Endothelial cell (in vitro differentiated cells): ENCODE measurements at regions not wholly inside any gene's neighbourhood (a gene's known extent, or its start where the extent isn't known, plus 50 kb on each side); places are given as distances from the start of the nearest gene placed in this dataset.

ENCODE experiments used
- DNase-seq: peaks from one replicate; pipeline ENCODE4 v3.0.0; 2021; ENCODE audit warnings: low spot score
- H3K27ac Mint-ChIP-seq: one replicate; pipeline ENCODE4 v1.8.0; 2021; ENCODE audit warnings: mixed read lengths, inconsistent platforms; ENCODE audit not compliant: unreplicated experiment
- H3K27me3 Mint-ChIP-seq: one replicate; pipeline ENCODE4 v1.8.0; 2021; ENCODE audit warnings: mild to moderate bottlenecking, moderate library complexity, mixed read lengths, inconsistent platforms; ENCODE audit not compliant: unreplicated experiment
- H3K36me3 Mint-ChIP-seq: one replicate; pipeline ENCODE4 v1.8.0; 2021; ENCODE audit warnings: mild to moderate bottlenecking, low read depth, mixed read lengths, inconsistent platforms; ENCODE audit not compliant: unreplicated experiment
- H3K4me1 Mint-ChIP-seq: one replicate; pipeline ENCODE4 v1.8.0; 2021; ENCODE audit warnings: mild to moderate bottlenecking, mixed read lengths, inconsistent platforms; ENCODE audit not compliant: unreplicated experiment
- H3K4me3 Mint-ChIP-seq: one replicate; pipeline ENCODE4 v1.8.0; 2021; ENCODE audit warnings: mild to moderate bottlenecking, mixed read lengths, inconsistent platforms; ENCODE audit not compliant: unreplicated experiment
- H3K9me3 Mint-ChIP-seq: one replicate; pipeline ENCODE4 v1.8.0; 2021; ENCODE audit warnings: mixed read lengths, inconsistent platforms; ENCODE audit not compliant: unreplicated experiment
- CTCF ChIP-seq: fragments of 200-600 bp; sonication (generic); IDR thresholded peaks from one replicate; pipeline ENCODE4 v1.5.0; 2021; ENCODE audit warnings: antibody characterized with exemption; ENCODE audit not compliant: unreplicated experiment

- no peak for TF ChIP-seq CTCF
- no peaks in the 10 kb centered on the region for H3K36me3 Mint-ChIP-seq
- no peak for DNase-seq
- no peaks in the 10 kb centered on the region for H3K27me3 Mint-ChIP-seq
- no peak overlapping the region for H3K4me3 Mint-ChIP-seq
- H3K4me1 Mint-ChIP-seq = no peaks in the 10 kb centered on the region
- no peak overlapping the region for H3K27ac Mint-ChIP-seq
- H3K9me3 Mint-ChIP-seq = no peaks in the 10 kb centered on the region
These were observed 66.8 kb upstream of the PHF21A start for GRCh38 chr11:46188017-46188416.

GRCh38 chr11:46183819-46184218 lies 62.6 kb upstream of the PHF21A start:
- Mint-ChIP-seq H3K9me3 (no peaks in the 10 kb centered on the region), H3K36me3 (no peaks in the 10 kb centered on the region), H3K27me3 (no peaks in the 10 kb centered on the region), H3K4me3 (no peak overlapping the region), H3K27ac (no peak overlapping the region), H3K4me1 (no peaks in the 10 kb centered on the region)
- no peak for TF ChIP-seq CTCF
- DNase-seq = no peak

- TF ChIP-seq CTCF = no peak
- Mint-ChIP-seq H3K36me3 (no peaks in the 10 kb centered on the region), H3K9me3 (no peaks in the 10 kb centered on the region), H3K4me3 (no peak overlapping the region), H3K27me3 (no peaks in the 10 kb centered on the region), H3K27ac (no peak overlapping the region), H3K4me1 (no peaks in the 10 kb centered on the region)
- DNase-seq = no peak
These were observed 60.7 kb upstream of the PHF21A start for GRCh38 chr11:46181843-46182424.

GRCh38 chr11:46181387-46181786 lies 60.1 kb upstream of the PHF21A start:
- H3K4me1 Mint-ChIP-seq = no peaks in the 10 kb centered on the region
- no peak overlapping the region for H3K4me3 Mint-ChIP-seq
- DNase-seq = no peak
- H3K9me3 Mint-ChIP-seq = no peaks in the 10 kb centered on the region
- H3K27me3 Mint-ChIP-seq = no peaks in the 10 kb centered on the region
- H3K36me3 Mint-ChIP-seq = no peaks in the 10 kb centered on the region
- no peak overlapping the region for H3K27ac Mint-ChIP-seq
- no peak for TF ChIP-seq CTCF

- no peak for TF ChIP-seq CTCF
- H3K4me1 Mint-ChIP-seq = no peaks in the 10 kb centered on the region
- H3K4me3 Mint-ChIP-seq = no peak overlapping the region
- DNase-seq = no peak
- H3K36me3 Mint-ChIP-seq = no peaks in the 10 kb centered on the region
- no peaks in the 10 kb centered on the region for H3K9me3 Mint-ChIP-seq
- H3K27me3 Mint-ChIP-seq = peaks cover 2% of the 10 kb centered on the region
- no peak overlapping the region for H3K27ac Mint-ChIP-seq
These were observed 59.5 kb upstream of the PHF21A start for GRCh38 chr11:46180736-46181135.
